ENCODE measurements at regions not wholly inside any gene's neighbourhood (a gene's known extent, or its start where the extent isn't known, plus 50 kb on each side); places are given as distances from the start of the nearest gene placed in this dataset.

GRCh38 chr2:45224321-45224992 lies 215.2 kb upstream of the SIX2 start:
- Histone ChIP-seq H3K27ac (no peak overlapping the region), H3K4me3 (no peak overlapping the region)

GRCh38 chr2:45223531-45223930 lies 214.3 kb upstream of the SIX2 start:
- Histone ChIP-seq H3K4me3 (no peak overlapping the region), H3K27ac (no peak overlapping the region)

- no peak overlapping the region for H3K27ac ChIP-seq
- H3K4me3 ChIP-seq: no peak overlapping the region
These were observed 211.0 kb upstream of the SIX2 start for GRCh38 chr2:45220227-45220626.

- Histone ChIP-seq H3K27ac (no peak overlapping the region), H3K4me3 (no peak overlapping the region)
These were observed 209.7 kb upstream of the SIX2 start for GRCh38 chr2:45218931-45219339.

- no peak overlapping the region for H3K27ac ChIP-seq
- H3K4me3 ChIP-seq: no peak overlapping the region
These were observed 209.0 kb upstream of the SIX2 start for GRCh38 chr2:45218297-45218696.

GRCh38 chr2:45216118-45216517 lies 206.9 kb upstream of the SIX2 start:
- Histone ChIP-seq H3K4me3 (no peak overlapping the region), H3K27ac (no peak overlapping the region)

- H3K27ac ChIP-seq: no peak overlapping the region
- no peak overlapping the region for H3K4me3 ChIP-seq
These were observed 205.3 kb upstream of the SIX2 start for GRCh38 chr2:45214550-45214949.

GRCh38 chr2:45212953-45213635 lies 203.8 kb upstream of the SIX2 start:
- Histone ChIP-seq H3K4me3 (no peak overlapping the region), H3K27ac (no peak overlapping the region)

- H3K4me3 ChIP-seq: no peak overlapping the region
- H3K27ac ChIP-seq: no peak overlapping the region
These were observed 202.4 kb upstream of the SIX2 start for GRCh38 chr2:45211636-45212035.

GRCh38 chr2:45210462-45211195 lies 201.4 kb upstream of the SIX2 start:
- Histone ChIP-seq H3K27ac (no peak overlapping the region), H3K4me3 (no peak overlapping the region)

- H3K4me3 ChIP-seq: no peak overlapping the region
- no peak overlapping the region for H3K27ac ChIP-seq
These were observed 200.6 kb upstream of the SIX2 start for GRCh38 chr2:45209875-45210274.

GRCh38 chr2:45209302-45209701 lies 200.1 kb upstream of the SIX2 start:
- H3K4me3 ChIP-seq: no peak overlapping the region
- no peak overlapping the region for H3K27ac ChIP-seq

GRCh38 chr2:45207101-45207500 lies 197.8 kb upstream of the SIX2 start:
- Histone ChIP-seq H3K27ac (no peak overlapping the region), H3K4me3 (no peak overlapping the region)

- Histone ChIP-seq H3K4me3 (no peak overlapping the region), H3K27ac (no peak overlapping the region)
These were observed 196.7 kb upstream of the SIX2 start for GRCh38 chr2:45205985-45206384.

GRCh38 chr2:45205480-45205879 lies 196.2 kb upstream of the SIX2 start:
- H3K27ac ChIP-seq: no peak overlapping the region
- H3K4me3 ChIP-seq: no peak overlapping the region

- Histone ChIP-seq H3K4me3 (no peak overlapping the region), H3K27ac (no peak overlapping the region)
These were observed 194.1 kb upstream of the SIX2 start for GRCh38 chr2:45203400-45203799.

GRCh38 chr2:45199973-45200372 lies 190.7 kb upstream of the SIX2 start:
- no peak overlapping the region for H3K4me3 ChIP-seq
- H3K27ac ChIP-seq: no peak overlapping the region

GRCh38 chr2:45195916-45196315 lies 186.7 kb upstream of the SIX2 start:
- Histone ChIP-seq H3K27ac (no peak overlapping the region), H3K4me3 (no peak overlapping the region)

GRCh38 chr2:45194596-45194995 lies 185.3 kb upstream of the SIX2 start:
- no peak overlapping the region for H3K4me3 ChIP-seq
- H3K27ac ChIP-seq: no peak overlapping the region

- Histone ChIP-seq H3K4me3 (no peak overlapping the region), H3K27ac (no peak overlapping the region)
These were observed 184.3 kb upstream of the SIX2 start for GRCh38 chr2:45193581-45193980.

GRCh38 chr2:45192991-45193390 lies 183.7 kb upstream of the SIX2 start:
- H3K4me3 ChIP-seq: no peak overlapping the region
- no peak overlapping the region for H3K27ac ChIP-seq
